NT2/D1 (cell line): ENCODE measurements at regions not wholly inside any gene's neighbourhood (a gene's known extent, or its start where the extent isn't known, plus 50 kb on each side); places are given as distances from the start of the nearest gene placed in this dataset.

Experiments
- SUZ12 ChIP-seq: IDR thresholded peaks from 2 replicates; pipeline ENCODE4 v1.6.1; 2011; ENCODE audit not compliant: insufficient read length, insufficient read depth; ENCODE audit errors: extremely low read depth
- YY1 ChIP-seq: IDR thresholded peaks from 2 replicates; pipeline ENCODE4 v1.6.1; 2011; ENCODE audit not compliant: insufficient read length, insufficient read depth
- ZNF274 ChIP-seq: IDR thresholded peaks from 2 replicates; pipeline ENCODE4 v1.6.1; 2011; ENCODE audit warnings: mild to moderate bottlenecking, low read depth, low read length

DNA sequence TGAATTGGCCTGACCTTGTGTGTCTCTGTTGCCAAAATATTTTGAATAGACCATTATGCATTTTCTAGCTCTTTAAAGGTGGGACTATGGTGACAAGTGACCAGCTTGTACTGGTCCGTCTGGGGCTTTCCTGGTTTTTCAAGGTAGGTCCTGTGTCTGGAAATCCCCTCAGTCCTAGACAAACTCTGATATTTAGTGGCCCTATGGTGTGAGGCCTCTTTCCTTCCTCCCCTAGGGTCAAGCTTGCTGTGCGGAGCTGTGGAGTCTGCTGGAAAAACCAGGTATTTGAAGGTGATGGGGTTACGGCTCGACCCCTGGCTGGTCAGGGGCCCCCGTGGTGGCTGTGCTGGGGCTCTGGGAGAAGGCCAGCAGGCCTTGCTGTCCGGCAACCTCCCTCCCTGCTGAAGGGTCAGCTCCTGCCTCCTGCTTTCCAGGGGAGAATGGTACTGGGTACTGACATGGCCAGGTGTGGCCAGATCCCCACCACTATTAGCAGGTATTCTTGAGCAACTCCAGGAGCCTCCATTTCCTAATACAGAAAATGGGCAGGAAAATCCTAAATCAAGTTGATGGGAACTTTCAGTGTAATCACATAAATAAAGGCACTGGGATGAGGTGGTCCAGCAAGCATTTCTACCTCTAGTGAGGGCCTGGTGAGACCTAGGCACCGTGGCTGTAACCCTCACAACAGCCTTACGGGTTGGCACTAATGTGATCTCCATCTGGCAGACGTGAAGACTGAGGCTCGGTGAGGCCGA is 86.2 kb upstream of the HS6ST1 start:
- no peak for TF ChIP-seq YY1
- TF ChIP-seq ZNF274 = no peak
- TF ChIP-seq SUZ12 = no peak
